T-helper 17 cell (primary cell): ENCODE measurements at regions not wholly inside any gene's neighbourhood (a gene's known extent, or its start where the extent isn't known, plus 50 kb on each side); places are given as distances from the start of the nearest gene placed in this dataset.
"Not testable (repeated sequence)": the region's sequence is repeated elsewhere in the genome, so short reads cannot be mapped to it uniquely, and the experiment has no call there.

Source experiments
- ATAC-seq: fragments of 150-1000 bp; cut with Tn5 transposase; 2 replicates; pipeline ENCODE4 v1.10.0; 2021; ENCODE audit warnings: mild to moderate bottlenecking, moderate library complexity
- DNase-seq, 3 donors: peaks; one replicate each; pipeline versions ENCODE4 v3.0.0 to v3.0.0-alpha.2; 2020 to 2021
- H3K9me3 ChIP-seq: one replicate; pipeline ENCODE4 v1.7.0; 2013; ENCODE audit warnings: low read length, mild to moderate bottlenecking; ENCODE audit not compliant: control insufficient read depth, poor library complexity, severe bottlenecking
- H3K27ac Mint-ChIP-seq: one replicate; pipeline ENCODE4 v1.8.0; 2022; ENCODE audit warnings: mild to moderate bottlenecking, moderate library complexity, mixed read lengths
- H3K27me3 Mint-ChIP-seq: one replicate; pipeline ENCODE4 v1.8.0; 2022; ENCODE audit warnings: mixed read lengths
- H3K36me3 Mint-ChIP-seq: one replicate; pipeline ENCODE4 v1.8.0; 2022; ENCODE audit warnings: low read depth, mixed read lengths
- H3K4me1 Mint-ChIP-seq: one replicate; pipeline ENCODE4 v1.8.0; 2022; ENCODE audit warnings: mild to moderate bottlenecking, mixed read lengths
- H3K4me3 Mint-ChIP-seq: one replicate; pipeline ENCODE4 v1.8.0; 2022; ENCODE audit warnings: mild to moderate bottlenecking, moderate library complexity, mixed read lengths

- no peaks in the 10 kb centered on the region for H3K4me1 Mint-ChIP-seq
- no peaks in the 10 kb centered on the region for H3K9me3 ChIP-seq
- no peak for ATAC-seq
- H3K27me3 Mint-ChIP-seq, result no peaks in the 10 kb centered on the region
- H3K36me3 Mint-ChIP-seq, result no peaks in the 10 kb centered on the region
- no peak for DNase-seq
- no peak overlapping the region for H3K27ac Mint-ChIP-seq
- H3K4me3 Mint-ChIP-seq, result no peak overlapping the region
Observed at GRCh38 chr18:39232937-39233336, 1667.3 kb upstream of the CELF4 start.

- H3K36me3 Mint-ChIP-seq, result no peaks in the 10 kb centered on the region
- H3K9me3 ChIP-seq, result no peaks in the 10 kb centered on the region
- H3K4me1 Mint-ChIP-seq, result no peaks in the 10 kb centered on the region
- no peak overlapping the region for H3K27ac Mint-ChIP-seq
- no peaks in the 10 kb centered on the region for H3K27me3 Mint-ChIP-seq
- ATAC-seq (no peak), DNase-seq (no peak)
- no peak overlapping the region for H3K4me3 Mint-ChIP-seq
Observed at GRCh38 chr18:39232490-39232889, 1666.9 kb upstream of the CELF4 start.

GRCh38 chr18:39230086-39230803 lies 1664.6 kb upstream of the CELF4 start:
- H3K4me3 Mint-ChIP-seq, result no peak overlapping the region
- no peaks in the 10 kb centered on the region for H3K27me3 Mint-ChIP-seq
- no peaks in the 10 kb centered on the region for H3K4me1 Mint-ChIP-seq
- no peak for DNase-seq
- H3K36me3 Mint-ChIP-seq, result no peaks in the 10 kb centered on the region
- H3K27ac Mint-ChIP-seq, result no peak overlapping the region
- no peaks in the 10 kb centered on the region for H3K9me3 ChIP-seq
- ATAC-seq, result no peak

GRCh38 chr18:39227769-39228168 lies 1662.2 kb upstream of the CELF4 start:
- not testable (repeated sequence) for H3K36me3 Mint-ChIP-seq, H3K4me3 Mint-ChIP-seq, H3K27me3 Mint-ChIP-seq, H3K9me3 ChIP-seq, ATAC-seq, H3K4me1 Mint-ChIP-seq, H3K27ac Mint-ChIP-seq, DNase-seq

GRCh38 chr18:39225373-39225772 lies 1659.8 kb upstream of the CELF4 start:
- no peak for DNase-seq
- H3K27ac Mint-ChIP-seq, result no peak overlapping the region
- H3K4me3 Mint-ChIP-seq, result no peak overlapping the region
- no peaks in the 10 kb centered on the region for H3K36me3 Mint-ChIP-seq
- no peaks in the 10 kb centered on the region for H3K27me3 Mint-ChIP-seq
- H3K4me1 Mint-ChIP-seq, result no peaks in the 10 kb centered on the region
- no peaks in the 10 kb centered on the region for H3K9me3 ChIP-seq
- ATAC-seq, result no peak

- H3K27ac Mint-ChIP-seq, result no peak overlapping the region
- ATAC-seq (no peak), DNase-seq (no peak)
- no peaks in the 10 kb centered on the region for H3K4me1 Mint-ChIP-seq
- H3K4me3 Mint-ChIP-seq, result no peak overlapping the region
- no peaks in the 10 kb centered on the region for H3K27me3 Mint-ChIP-seq
- H3K9me3 ChIP-seq, result no peaks in the 10 kb centered on the region
- H3K36me3 Mint-ChIP-seq, result no peaks in the 10 kb centered on the region
Observed at GRCh38 chr18:39223283-39223682, 1657.7 kb upstream of the CELF4 start.

- H3K9me3 ChIP-seq, result peaks cover 3% of the 10 kb centered on the region
- no peak for ATAC-seq
- H3K27ac Mint-ChIP-seq, result no peak overlapping the region
- no peaks in the 10 kb centered on the region for H3K4me1 Mint-ChIP-seq
- no peak overlapping the region for H3K4me3 Mint-ChIP-seq
- no peaks in the 10 kb centered on the region for H3K36me3 Mint-ChIP-seq
- H3K27me3 Mint-ChIP-seq, result no peaks in the 10 kb centered on the region
- no peak for DNase-seq
Observed at GRCh38 chr18:39215920-39216319, 1650.3 kb upstream of the CELF4 start.

GRCh38 chr18:39211461-39211860 lies 1645.9 kb upstream of the CELF4 start:
- Mint-ChIP-seq H3K27ac (no peak overlapping the region), H3K36me3 (no peaks in the 10 kb centered on the region)

GRCh38 chr18:39209173-39209572 lies 1643.6 kb upstream of the CELF4 start:
- Mint-ChIP-seq H3K27me3 (no peaks in the 10 kb centered on the region), H3K36me3 (no peaks in the 10 kb centered on the region), H3K27ac (no peak overlapping the region), H3K4me1 (no peaks in the 10 kb centered on the region), H3K4me3 (no peak overlapping the region)
- ATAC-seq (no peak), DNase-seq (no peak)
- peaks cover 3% of the 10 kb centered on the region for H3K9me3 ChIP-seq

More at GRCh38 chr18:39211461-39211860, 1645.9 kb upstream of the CELF4 start:
- H3K9me3 ChIP-seq, result peaks cover 3% of the 10 kb centered on the region
- DNase-seq (no peak), ATAC-seq (no peak)
- Mint-ChIP-seq H3K4me3 (no peak overlapping the region), H3K27me3 (no peaks in the 10 kb centered on the region), H3K4me1 (no peaks in the 10 kb centered on the region)

- H3K9me3 ChIP-seq, result peaks cover 3% of the 10 kb centered on the region
- H3K4me1 Mint-ChIP-seq, result no peaks in the 10 kb centered on the region
- H3K4me3 Mint-ChIP-seq, result no peak overlapping the region
- no peaks in the 10 kb centered on the region for H3K36me3 Mint-ChIP-seq
- no peaks in the 10 kb centered on the region for H3K27me3 Mint-ChIP-seq
- no peak for ATAC-seq
- H3K27ac Mint-ChIP-seq, result no peak overlapping the region
- DNase-seq, result no peak
Observed at GRCh38 chr18:39208729-39209128, 1643.1 kb upstream of the CELF4 start.

- H3K27ac Mint-ChIP-seq, result no peak overlapping the region
- peaks cover 3% of the 10 kb centered on the region for H3K9me3 ChIP-seq
- no peaks in the 10 kb centered on the region for H3K4me1 Mint-ChIP-seq
- ATAC-seq (no peak), DNase-seq (no peak)
- no peaks in the 10 kb centered on the region for H3K27me3 Mint-ChIP-seq
- H3K4me3 Mint-ChIP-seq, result no peak overlapping the region
- no peaks in the 10 kb centered on the region for H3K36me3 Mint-ChIP-seq
Observed at GRCh38 chr18:39208190-39208589, 1642.6 kb upstream of the CELF4 start.

GRCh38 chr18:39206398-39207103 lies 1641.0 kb upstream of the CELF4 start:
- not testable (repeated sequence) for ATAC-seq, H3K36me3 Mint-ChIP-seq, DNase-seq, H3K27ac Mint-ChIP-seq, H3K9me3 ChIP-seq, H3K27me3 Mint-ChIP-seq, H3K4me3 Mint-ChIP-seq, H3K4me1 Mint-ChIP-seq

GRCh38 chr18:39205565-39206195 lies 1640.1 kb upstream of the CELF4 start:
- H3K9me3 ChIP-seq, result no peaks in the 10 kb centered on the region
- Mint-ChIP-seq H3K4me3 (no peak overlapping the region), H3K27ac (no peak overlapping the region), H3K27me3 (no peaks in the 10 kb centered on the region), H3K4me1 (no peaks in the 10 kb centered on the region), H3K36me3 (no peaks in the 10 kb centered on the region)
- ATAC-seq, result no peak
- no peak for DNase-seq
